ENCODE measurements at regions not wholly inside any gene's neighbourhood (a gene's known extent, or its start where the extent isn't known, plus 50 kb on each side); places are given as distances from the start of the nearest gene placed in this dataset.
"Not testable (repeated sequence)": the region's sequence is repeated elsewhere in the genome, so short reads cannot be mapped to it uniquely, and the experiment has no call there.

DNA sequence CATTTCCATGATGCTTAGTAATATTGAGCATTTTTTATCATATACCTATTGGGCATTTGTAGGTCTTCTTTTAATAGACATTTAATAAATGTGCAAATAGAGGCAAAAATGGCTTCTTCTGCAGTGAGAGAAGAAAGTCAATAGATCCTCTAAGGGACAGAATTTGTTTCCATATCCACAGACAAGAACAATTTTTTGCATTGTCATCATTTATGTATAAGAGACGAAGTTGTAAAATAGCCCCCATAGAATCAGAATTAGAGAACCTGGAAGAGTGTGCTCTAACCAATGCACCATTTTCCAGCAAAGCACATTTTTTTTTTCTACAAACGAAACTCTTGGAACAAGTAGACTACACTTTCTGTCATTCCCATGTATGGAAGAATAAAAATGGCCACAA lies 365.1 kb upstream of the PDE3A start:
- no peak for DNase-seq

DNA sequence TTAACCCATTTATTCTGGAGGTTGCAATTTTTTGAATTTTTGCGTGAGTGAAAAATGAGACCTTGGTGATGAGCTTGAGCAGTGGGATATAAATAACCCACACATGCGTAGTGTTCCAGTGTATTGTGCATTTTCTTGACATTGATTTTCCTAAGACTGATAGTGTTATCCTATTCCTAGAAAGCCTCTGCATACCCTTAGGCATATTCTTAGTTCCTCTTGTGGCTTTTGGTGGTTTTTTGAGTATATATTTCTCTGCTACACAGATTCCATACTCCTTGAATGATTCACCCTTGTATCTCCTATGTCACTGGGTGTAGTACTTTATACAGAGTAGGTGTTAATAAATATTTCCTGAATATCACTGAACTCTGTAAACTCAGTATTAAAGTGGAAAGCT lies 363.4 kb upstream of the PDE3A start:
- DNase-seq: no peak

DNA sequence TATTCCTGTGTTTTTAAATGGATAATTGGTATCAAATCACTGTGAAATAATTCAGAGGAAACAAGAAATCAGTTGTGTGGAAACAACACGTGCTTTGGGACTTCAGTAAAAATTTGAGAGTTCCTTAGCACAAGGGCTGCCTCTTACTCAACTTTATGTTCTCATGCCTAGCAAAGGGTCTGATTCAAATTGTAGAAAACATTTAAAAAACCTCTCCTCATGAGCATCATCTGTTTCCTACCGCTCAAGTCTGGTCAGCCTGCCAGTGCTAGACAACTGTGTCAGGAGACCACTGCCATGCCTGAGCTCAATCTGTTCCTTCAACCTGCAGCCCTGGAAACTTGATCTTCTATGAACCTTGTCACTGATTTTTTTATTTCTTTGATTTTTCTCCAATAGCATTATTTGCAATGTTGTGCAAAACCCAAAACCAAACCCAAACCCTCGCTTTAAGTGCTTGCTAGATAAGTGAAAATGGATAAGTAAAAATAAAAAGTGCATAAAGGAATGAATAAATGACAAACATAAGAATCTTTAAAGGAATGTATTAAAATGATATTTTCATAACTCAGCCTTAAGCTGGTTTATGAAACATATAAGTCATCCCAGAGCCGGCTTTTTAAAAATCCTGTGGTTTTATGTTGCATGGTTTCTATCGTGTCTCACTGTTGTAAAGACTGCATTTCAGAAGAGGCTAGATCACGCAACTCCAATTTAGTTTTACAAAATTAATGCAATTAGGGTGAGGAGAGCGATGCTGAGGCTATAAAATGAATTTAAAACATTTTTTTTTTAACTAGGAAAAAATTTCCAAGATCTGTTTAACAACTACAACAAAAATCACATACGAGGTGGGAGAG lies 361.2 kb upstream of the PDE3A start:
- DNase-seq: no peak

DNA sequence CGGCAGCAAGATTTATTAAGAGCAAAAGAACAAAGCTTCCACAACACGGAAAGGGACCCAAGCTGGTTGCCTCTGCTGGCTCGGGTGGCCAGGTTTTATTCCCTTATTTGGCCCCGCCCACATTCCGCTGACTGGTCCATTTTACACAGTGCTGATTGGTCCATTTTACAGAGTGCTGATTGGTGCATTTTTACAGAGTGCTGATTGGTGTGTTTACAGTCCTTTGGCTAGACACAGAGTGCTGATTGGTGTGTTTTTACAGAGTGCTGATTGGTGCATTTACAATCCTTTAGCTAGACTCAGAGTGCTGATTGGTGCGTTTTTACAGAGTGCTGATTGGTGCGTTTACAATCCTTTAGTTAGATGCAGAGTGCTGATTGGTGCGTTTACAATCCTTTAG lies 358.4 kb upstream of the PDE3A start:
- DNase-seq: not testable (repeated sequence)

DNA sequence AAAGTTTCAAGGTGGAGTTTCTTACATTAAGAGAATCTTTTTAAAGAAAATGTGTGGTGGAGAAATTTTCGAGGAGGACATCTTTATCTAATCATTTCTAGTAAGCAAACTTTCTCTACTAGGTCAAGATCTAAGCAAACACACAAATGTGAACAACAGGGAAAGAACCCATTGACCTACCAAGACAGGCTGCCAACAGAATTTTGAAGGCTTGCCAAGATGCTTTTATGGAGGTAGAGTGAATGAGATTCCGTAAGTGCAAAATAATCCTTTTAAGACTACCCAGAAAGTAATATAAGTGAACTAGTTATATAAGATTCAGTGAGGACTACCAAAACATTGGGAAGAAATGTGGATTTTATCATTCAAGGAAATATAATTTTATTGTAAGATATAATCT lies 357.1 kb upstream of the PDE3A start:
- DNase-seq: no peak

DNA sequence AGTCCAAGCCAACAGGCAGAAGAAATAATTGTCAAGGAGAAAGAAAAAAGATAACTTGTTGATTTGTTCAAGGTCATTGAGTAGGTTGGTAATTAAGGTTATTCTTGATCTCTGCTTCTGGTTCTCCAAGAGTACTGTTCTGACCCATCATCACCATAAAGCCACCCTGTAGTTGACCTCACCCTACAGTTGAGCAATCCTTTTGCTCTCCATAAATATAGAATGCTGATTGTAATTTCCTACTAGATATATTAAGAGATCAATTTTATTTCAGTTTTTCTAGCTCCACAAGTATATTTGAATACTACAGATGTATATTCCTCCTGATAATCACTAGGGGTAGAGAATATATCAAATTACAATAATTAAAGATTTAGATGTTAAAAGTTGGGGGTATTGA lies 350.5 kb upstream of the PDE3A start:
- no peak for DNase-seq

DNA sequence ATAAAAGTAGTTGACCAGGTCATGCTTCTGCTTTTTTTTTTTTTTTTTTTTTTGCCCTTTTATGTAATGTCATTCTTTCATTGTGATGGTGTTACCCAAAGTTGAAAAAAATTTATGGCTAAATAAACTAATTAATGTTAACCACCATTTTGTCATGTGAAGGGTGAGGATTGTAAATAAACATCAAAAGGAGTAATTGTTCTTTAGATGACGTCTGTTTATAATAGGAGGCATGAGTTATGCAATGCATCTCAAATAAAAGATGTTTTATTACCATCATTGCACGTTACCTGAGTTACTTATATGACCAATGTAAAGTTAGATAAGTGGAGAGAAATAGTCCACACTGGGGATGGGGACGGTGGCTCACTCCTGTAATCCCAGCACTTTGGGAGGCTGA lies 349.9 kb upstream of the PDE3A start:
- DNase-seq: no peak

DNA sequence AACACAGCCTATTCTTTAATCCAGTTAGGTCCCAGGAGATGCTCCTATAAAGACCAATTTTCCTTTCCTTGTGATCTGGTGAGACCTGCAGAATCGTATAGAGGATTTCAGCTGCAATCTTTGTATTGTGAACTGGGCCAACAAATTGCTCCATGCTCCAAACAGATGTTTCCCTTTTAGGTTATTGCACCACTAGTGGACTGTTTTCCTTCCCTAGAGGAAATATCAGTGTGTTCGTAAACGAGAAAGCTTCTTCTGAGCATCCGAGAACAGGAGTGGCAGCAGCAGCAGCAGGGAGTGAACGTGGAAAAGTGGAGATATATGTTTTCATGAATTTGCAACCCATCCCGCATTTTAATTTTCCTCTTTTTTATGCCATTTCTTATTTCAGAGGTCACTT lies 344.1 kb upstream of the PDE3A start:
- DNase-seq: no peak

DNA sequence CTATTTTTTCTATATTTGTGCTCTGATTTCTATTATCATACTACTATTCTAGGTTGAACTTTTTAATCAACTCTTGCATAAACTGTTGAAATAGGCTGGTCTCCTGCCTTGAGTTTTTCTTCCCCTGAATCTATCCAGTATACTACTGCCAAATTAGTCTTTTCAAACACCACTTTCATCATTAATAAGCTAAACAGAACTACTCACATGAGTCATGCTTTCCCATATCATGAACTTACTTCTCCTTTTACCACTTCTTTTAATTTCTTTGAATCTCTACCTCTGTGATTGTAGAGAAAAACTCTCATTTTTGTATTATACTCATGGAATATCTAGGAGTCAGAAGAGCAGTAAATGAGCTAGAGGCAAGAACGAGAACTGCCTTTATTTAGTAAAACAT lies 340.3 kb upstream of the PDE3A start:
- DNase-seq: no peak

DNA sequence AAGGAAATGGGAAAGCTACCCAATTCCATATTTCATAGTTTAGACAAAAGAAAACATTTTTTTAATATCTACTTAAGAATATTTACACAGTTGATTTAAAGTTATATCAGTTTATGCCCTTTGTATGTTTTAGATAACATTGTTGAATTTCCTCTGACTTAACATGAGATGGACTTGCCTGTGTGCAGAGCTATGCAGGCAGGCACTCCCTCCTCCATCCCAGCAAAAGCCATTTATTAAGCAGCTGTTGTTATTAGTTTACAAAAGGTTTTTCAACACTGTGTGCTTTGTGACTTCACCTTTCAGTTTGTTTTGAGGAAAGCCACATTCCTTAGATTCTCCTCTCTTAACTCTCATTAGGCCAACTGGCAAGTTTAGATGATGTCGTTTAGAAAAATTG lies 337.5 kb upstream of the PDE3A start:
- no peak for DNase-seq

DNA sequence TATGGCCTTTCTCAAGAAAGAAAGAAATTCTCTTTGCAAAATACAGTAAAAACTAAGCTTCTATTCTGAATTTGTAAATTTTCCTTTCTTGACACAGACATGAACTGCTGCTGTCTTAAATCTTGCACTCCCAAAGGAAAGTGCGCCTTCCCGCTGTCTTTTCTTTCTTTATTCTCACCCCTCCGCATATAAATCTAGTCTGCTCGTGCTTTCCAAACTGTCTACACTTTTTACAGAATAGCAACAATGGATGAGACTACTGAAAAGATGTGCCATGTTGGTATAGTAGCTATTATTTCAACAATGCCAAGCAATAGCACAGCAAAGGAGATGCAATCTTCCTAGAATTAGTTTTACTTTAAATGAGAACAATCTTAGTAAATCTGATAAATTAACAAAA lies 328.8 kb upstream of the PDE3A start:
- DNase-seq: no peak

DNA sequence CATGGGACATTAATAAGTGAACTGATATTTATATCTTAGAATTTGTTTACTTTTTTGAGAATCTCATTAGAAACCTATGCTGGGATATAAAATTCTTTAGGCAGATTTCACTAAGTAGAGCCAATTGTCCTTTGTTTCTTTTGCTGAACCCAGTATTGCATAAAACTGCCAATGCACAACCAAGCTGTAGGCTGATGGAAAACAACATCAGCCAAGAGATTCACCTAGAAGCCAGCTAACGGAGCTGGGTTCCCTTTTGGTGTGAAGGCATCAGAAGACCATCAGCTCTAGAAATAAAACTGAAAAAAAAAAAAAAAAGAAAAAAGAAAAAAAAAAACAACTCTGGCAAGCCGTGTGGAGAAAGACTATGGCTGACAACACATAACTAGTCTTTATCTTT lies 328.2 kb upstream of the PDE3A start:
- DNase-seq: no peak

DNA sequence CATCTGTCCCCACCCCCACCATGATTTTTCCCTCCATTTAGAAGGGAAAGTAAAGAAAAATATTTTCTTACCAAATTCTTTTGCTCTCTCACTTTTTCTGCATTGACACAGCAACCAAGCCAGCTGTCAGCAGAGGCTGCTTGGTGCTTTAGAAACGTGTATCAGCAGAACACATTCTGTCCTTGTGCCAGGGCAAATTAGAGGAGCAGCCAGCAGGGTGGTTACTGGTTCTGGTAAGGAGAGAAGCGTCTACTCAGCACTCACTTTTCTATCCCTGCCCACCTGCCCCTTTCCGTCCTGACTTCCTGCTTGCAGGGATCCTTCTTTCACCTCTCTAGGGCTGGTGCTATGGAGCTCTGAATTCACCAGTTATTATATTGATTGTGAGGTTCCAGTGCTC lies 327.5 kb upstream of the PDE3A start:
- no peak for DNase-seq

DNA sequence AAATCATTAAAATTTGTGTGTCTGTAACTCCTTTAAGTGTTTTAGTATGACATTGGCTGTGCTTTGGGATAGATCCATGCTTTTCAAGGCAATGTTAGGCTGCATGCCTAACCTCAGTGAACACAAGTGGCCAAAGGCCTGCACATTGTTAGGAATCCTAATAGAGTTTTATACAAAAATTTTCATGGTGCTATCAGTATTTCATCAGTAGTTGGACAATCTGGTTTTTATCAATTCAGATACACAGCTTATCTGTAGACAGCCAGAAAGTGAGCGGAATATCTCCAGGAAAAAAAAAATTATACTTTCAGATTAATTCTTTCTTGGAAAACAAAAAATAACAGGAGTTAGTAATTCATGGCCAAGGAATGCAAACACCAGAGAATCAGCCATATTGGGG lies 324.0 kb upstream of the PDE3A start:
- DNase-seq: no peak

DNA sequence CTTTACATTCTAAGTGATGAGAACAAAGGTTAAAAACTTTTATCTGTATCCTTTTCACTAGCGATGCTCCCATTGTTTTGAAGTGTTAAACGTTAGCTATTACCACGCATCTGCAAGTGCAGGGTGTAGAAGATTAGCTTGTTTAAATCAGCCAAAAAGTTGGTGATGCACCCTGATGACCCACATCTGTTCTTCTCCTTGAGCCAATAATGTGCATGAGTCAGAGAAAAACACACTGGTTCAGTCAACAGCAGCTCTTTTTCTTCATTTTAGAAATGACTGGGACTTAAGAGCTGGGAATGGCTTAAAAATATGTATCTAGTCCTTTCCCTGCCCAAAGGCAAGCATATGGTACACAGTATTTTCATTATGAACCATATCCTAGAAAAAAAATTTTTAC lies 323.5 kb upstream of the PDE3A start:
- DNase-seq: no peak

DNA sequence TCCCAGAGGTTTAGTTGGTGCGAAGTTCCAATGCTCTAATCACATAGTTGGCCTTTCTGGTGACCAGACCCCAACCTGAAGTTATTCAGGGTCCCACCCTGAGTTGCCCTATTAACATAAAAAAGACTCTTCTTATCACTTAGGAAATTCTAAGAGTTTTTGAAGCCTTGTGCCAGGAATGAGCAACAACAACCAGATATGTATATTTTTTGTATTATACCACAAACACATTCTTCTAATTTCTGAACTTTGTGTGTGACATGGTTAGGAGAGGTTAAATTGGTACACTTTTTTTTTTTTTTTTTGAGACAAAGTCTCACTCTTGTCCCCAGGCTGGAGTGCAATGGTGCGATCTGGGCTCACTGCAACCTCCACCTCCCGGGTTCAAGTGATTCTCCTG lies 320.4 kb upstream of the PDE3A start:
- no peak for DNase-seq

DNA sequence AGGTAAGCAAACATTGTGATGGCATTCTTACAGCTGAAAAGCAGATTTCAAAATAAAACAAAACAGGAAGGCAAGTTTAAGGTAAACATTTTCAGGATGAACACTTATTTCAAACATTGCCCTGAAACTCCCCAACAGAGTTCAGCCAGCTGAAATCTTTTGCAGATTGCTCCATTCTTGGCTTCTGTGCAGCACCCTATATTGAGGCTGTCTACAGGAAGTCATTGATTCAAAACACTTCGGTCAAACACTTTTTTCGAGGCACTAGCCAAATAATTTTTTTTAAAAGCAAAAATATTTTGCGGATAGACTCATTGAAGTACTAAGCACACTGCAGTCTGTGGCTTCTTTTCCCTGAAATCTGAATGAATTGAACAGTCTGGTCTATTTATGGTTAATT lies 318.1 kb upstream of the PDE3A start:
- DNase-seq: no peak

DNA sequence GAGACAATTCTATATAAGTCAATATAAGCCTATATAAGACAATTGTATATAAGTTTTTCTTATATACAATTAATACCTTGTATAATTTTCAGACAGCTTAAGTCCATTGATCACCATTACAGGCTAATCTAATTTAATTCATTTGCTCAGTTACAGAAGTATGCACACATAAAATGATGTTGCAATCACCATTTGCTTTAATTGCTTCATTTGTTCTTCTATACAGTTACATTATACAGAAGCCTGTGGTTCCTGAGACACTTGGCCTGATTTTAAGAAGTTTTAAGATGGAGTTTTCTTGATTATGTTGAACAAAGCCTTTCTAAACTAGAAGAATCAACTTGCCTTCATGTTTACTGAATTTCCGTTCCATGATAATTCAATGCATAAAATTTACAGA lies 314.6 kb upstream of the PDE3A start:
- no peak for DNase-seq

DNA sequence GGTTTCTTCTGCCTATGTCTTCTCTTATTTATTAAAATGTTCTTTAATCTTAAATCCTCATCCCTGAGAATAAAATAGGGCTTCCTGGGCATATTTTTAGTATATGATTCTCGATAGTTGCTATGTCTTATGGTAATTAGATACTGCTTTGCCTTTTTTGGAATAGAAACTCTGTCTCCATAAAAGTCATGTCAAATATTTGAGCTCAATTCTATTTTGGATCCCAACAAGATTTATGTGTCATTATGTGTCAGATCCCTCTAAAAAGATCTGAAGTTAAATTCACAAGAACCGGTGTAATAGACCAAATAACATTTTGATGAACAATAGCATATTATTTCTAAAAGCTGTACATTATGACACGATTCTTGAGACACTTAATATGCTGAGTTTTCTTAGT lies 312.5 kb upstream of the PDE3A start:
- no peak for DNase-seq

DNA sequence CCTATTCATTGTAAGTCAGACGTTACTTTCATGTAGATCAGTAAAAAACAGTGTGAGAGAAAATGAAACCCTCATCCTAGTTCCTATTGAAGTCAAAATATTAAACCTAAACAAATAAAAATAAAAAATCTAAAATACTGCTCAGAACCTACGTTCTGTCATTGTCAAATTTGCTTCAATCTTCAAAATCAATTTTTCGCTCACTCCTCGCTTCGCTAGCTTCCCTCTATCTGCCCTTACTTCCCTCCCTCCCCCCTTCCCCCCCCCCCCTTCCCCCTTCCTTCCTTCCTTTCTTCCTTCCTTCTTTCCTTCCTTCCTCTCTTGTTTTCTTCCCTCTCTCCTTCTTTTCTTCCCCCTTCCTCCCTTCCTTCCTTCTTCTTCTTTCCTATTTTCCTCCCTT lies 310.9 kb upstream of the PDE3A start:
- DNase-seq: no peak

DNA sequence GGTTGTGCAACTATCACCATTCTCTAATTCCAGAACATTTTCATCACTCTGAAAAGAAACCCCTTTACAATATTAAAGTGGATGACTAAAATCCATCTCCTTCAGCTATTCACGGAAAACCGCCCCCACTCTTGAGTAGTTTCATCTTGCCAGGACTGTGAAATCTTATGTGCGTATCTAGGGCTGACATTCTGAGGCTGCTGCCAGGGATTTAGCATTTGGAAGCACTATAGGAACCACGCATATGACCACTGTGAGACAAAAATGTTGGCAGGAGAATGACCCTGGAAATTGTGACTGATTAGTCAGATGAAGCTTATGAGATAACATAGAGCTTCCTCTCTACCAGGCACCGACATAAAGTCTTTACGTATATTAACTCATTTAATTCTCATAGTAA lies 305.2 kb upstream of the PDE3A start:
- DNase-seq: no peak

DNA sequence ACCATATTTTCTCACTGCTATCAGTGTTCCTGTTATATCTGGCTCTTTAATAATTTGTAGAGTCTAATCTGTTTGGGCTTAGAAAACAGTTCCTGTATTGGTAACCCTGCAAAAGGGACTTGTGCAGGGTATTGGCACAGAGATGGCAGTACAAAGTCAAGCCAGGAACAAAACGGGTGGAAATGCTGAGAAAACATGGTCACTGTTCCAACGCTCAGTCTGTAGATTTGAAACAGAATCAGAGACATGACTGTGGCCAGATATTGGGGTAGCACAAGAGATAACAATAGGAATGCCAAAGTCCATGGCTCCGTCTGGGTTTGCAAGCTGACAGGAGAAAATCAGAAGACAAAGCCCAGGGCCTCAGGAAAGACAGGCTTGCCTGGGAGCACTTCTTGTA lies 290.7 kb upstream of the PDE3A start:
- DNase-seq: no peak

DNA sequence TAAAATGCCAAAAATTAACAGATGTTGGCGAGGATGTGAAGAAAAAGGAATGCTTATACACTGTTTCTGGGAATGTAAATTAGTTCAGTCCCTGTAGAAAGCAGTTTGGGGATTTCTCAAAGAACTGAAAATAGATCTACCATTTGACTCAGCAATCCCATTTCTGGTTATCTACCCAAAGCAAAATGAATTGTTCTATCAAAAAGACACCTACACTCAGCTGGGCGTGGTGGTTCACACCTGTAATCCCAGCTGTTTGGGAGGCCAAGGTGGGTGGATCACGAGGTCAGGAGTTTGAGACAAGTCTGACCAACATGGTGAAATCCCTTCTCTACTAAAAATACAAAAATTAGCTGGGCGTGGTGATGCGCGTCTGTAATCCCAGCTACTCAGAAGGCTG lies 279.3 kb upstream of the PDE3A start:
- DNase-seq: no peak

DNA sequence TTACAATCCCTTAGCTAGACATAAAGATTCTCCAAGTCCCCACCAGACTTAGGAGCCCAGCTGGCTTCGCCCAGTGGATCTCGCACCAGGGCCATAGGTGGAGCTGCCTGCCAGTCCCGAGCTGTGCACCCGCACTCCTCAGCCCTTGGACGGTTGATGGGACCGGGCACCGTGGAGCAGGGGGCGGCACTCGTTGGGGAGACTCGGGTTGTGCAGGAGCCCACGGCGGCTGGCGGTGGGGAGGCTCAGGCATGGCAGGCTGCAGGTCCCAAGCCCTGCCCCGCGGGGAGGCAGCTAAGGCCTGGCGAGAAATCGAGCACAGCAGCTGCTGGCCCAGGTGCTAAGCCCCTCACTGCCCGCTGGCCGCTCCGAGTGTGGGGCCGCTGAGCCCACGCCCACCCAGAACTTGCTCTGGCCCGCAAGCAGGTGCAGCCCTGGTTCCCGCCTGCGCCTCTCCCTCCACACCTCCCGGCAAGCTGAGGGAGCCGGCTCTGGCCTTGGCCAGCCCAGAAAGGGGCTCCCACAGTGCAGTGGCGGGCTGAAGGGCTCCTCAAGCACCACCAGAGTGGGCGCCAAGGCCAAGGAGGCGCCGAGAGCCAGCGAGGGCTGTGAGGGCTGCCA lies 275.0 kb upstream of the PDE3A start:
- not testable (repeated sequence) for DNase-seq

DNA sequence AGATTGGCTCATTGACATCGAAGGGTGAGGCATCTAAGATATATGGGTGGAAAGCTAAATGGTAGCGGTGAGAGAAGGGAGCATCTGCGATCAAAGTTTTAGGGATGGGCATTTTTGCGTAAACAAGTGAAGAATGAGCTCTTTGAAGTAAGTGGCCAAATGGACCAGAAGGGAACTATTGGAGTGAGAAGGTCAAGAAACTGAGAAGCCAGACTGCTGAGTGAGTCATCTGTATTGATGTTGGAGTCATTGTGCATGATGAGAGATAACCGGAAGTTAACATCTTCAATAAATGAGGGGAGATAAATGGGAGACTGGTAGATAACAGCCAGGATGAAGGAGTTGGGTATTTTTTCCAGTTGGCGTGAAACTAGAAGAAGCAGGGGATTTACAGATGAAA lies 271.9 kb upstream of the PDE3A start:
- no peak for DNase-seq
